Neural cell (in vitro differentiated cells): ENCODE measurements at regions not wholly inside any gene's neighbourhood (a gene's known extent, or its start where the extent isn't known, plus 50 kb on each side); places are given as distances from the start of the nearest gene placed in this dataset.

ENCODE experiments used
- EP300 ChIP-seq: fragments of 450-650 bp; conservative IDR thresholded peaks from 2 replicates; pipeline ENCODE4 v1.6.1; 2014; ENCODE audit warnings: antibody characterized with exemption, mild to moderate bottlenecking, moderate library complexity; ENCODE audit not compliant: poor library complexity, severe bottlenecking
- EZH2 ChIP-seq: fragments of 200-600, 300-800 bp; shearing (Covaris generic), sonication (generic); IDR thresholded peaks from 2 replicates; pipeline ENCODE4 v1.6.1; 2014; ENCODE audit warnings: antibody characterized with exemption, low read length, borderline replicate concordance, mild to moderate bottlenecking; ENCODE audit not compliant: insufficient read depth, poor library complexity, severe bottlenecking
- MXI1 ChIP-seq: fragments of 450-650 bp; conservative IDR thresholded peaks from 2 replicates; pipeline ENCODE4 v1.6.1; 2014; ENCODE audit warnings: antibody characterized with exemption, mild to moderate bottlenecking; ENCODE audit not compliant: poor library complexity, severe bottlenecking
- POLR2AphosphoS5 ChIP-seq: IDR thresholded peaks from 2 replicates; pipeline ENCODE4 v1.6.1; 2012
- RAD21 ChIP-seq: fragments of 450-650 bp; conservative IDR thresholded peaks from 2 replicates; pipeline ENCODE4 v1.6.1; 2014; ENCODE audit warnings: antibody characterized with exemption, mild to moderate bottlenecking, moderate library complexity
- TF ChIP-seq, protein P1 (sequence below): fragments of 450-650 bp; IDR thresholded peaks from 2 replicates; pipeline ENCODE4 v1.5.1; 2014; ENCODE audit warnings: antibody characterized with exemption, mild to moderate bottlenecking, moderate library complexity; ENCODE audit not compliant: poor library complexity, severe bottlenecking

- TF ChIP-seq, protein P1, sequence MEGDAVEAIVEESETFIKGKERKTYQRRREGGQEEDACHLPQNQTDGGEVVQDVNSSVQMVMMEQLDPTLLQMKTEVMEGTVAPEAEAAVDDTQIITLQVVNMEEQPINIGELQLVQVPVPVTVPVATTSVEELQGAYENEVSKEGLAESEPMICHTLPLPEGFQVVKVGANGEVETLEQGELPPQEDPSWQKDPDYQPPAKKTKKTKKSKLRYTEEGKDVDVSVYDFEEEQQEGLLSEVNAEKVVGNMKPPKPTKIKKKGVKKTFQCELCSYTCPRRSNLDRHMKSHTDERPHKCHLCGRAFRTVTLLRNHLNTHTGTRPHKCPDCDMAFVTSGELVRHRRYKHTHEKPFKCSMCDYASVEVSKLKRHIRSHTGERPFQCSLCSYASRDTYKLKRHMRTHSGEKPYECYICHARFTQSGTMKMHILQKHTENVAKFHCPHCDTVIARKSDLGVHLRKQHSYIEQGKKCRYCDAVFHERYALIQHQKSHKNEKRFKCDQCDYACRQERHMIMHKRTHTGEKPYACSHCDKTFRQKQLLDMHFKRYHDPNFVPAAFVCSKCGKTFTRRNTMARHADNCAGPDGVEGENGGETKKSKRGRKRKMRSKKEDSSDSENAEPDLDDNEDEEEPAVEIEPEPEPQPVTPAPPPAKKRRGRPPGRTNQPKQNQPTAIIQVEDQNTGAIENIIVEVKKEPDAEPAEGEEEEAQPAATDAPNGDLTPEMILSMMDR, result no peak
- TF ChIP-seq EZH2 (no peak), MXI1 (no peak), POLR2AphosphoS5 (no peak), RAD21 (no peak), EP300 (no peak)
Observed at GRCh38 chr2:5538313-5538712, 153.9 kb upstream of the SOX11 start.
